Stimulated activated CD4-positive, alpha-beta T cell treated with anti-CD3 and anti-CD28 coated beads, Interleukin-15, amount 100 ng/mL, for 1 hour (primary cell): ENCODE measurements at regions not wholly inside any gene's neighbourhood (a gene's known extent, or its start where the extent isn't known, plus 50 kb on each side); places are given as distances from the start of the nearest gene placed in this dataset.
"Not testable (repeated sequence)": the region's sequence is repeated elsewhere in the genome, so short reads cannot be mapped to it uniquely, and the experiment has no call there.

Experiments
- DNase-seq, 2 donors: peaks; one replicate each; pipeline ENCODE4 v3.0.0-alpha.2; 2020; ENCODE audit warnings: low read depth in 1 of 2, low spot score in 1 of 2

GRCh38 chr2:217017456-217018252, 157.8 kb upstream of the TNP1 start:
- DNase-seq = no peak

DNA sequence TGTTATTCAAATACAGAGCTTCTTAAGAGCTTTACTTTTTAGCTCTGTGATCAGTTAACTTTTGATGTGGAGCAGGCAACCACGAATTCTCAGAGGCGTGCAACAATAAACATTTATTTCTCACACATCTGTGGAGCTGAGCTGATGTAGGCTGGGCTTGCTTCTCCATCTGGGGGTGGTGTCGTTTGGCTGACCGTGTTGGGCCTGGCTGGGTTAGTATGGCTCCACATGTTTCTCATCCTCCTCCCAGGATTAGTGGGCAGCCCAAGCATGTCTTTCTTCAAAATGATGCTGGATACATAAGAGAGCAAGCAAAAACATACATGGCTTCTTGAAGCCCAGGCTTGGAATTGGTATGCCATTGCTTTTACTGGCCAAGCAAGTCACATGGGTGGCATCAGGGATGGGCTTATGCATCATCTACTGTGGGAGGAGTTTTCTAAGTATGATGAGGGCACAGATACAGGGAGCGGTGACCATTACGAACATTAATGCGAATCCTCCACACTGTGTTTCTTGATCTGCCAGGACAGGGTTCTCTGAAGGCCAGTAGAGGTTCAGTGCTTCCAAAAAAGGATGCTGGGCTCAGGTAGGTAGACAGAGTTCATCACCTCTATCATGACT, 157.0 kb upstream of the TNP1 start:
- DNase-seq = no peak

- no peak for DNase-seq
Measured at GRCh38 chr2:217014328-217015105, 154.7 kb upstream of the TNP1 start.

DNA sequence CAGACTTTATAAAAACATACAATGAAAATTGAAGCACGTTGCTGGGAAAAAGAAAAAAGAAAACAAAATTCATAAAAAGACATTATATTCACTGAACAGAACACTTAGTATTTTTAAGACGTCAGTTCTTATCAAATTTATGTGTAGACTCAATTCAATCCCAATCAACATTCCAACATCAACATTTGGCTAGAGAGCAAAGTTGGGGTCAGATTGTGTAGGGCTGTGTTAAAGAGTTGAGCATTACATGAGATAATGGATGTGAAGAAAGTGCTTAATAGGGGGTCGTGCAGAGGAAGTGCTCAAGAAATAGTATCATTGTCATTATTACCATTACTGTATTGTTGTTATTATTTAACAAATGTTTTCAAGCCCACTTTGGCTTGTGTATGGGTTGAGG, 154.1 kb upstream of the TNP1 start:
- no peak for DNase-seq

DNA sequence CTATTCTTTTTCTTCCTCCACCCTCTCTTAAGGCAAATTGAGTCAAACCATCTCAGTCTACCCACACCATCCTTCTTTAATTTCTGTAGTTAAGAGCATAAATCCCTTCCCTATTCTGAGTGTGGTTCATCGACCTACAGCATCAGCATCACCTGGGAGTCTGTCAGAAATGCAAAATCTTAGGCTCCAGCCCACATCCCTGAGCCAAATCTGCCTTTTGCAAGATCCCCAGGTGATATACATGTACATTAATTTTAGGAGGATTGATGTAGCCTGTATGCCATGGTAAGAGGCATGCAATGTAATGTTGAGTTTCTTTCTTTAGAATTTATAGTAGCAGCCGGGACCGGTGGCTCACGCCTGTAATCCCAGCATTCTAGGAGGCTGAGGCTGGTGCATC, 151.7 kb upstream of the TNP1 start:
- DNase-seq = no peak

GRCh38 chr2:217010173-217010572, 150.3 kb upstream of the TNP1 start:
- no peak for DNase-seq

DNA sequence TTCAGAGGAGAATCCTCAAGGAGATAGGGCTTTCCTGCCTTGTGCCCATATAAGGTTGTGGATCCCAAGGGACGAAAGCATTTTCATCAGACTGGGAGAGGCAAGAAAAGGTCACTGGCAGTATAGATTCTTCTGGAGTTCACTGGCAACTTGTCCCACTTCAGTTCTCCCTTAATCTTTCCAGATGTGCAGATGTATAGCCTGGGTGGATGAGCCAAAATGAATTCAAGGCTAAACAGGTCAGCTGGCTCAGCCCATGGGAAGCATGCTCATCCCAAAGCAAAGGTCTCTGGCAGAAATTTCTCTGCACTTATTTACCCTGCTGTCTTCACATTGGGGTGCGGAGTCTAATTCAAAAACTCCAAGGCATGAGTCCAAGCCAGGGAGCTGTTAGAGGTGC, 148.9 kb upstream of the TNP1 start:
- no peak for DNase-seq

DNA sequence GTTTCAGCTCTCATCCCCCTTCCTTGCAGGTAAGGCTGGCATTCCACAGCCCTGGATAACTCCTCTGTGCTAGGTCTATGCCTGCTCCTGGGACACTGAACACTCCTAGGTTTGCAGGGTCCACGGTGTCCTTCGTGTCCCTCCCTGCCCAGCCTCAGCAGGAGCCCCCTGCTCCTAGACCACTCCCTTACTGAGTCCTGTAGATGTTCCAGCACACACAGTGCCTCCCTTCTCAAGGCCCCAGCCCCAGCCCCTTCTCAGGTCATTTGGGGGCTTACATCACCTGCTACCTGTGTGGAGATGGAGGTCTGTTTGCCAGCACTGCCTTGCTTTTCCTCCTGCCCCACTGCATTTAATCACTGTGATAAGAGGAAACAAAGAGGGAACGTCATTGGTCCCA, 146.4 kb upstream of the TNP1 start:
- no peak for DNase-seq

DNA sequence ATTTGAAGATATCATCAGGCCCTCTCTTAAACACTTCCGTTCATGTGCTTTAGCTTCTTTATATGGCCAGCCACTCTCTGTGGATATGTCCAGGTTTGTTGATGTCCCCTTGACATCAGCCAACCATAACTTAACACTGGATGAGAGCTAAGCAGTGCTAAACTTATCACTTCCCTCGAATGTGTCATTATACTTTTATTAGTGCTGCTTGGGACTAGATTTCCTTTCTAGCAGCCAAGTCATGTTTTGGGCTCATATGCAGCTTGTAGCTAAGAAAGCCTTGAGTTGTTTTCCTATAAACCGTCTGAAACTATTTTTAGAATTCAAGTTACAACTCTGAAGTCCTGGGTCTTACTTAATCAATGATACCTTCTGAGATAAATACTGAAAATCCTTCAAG, 144.8 kb upstream of the TNP1 start:
- no peak for DNase-seq

- no peak for DNase-seq
Measured at GRCh38 chr2:217001740-217002139, 141.9 kb upstream of the TNP1 start.

GRCh38 chr2:217000406-217000805, 140.5 kb upstream of the TNP1 start:
- no peak for DNase-seq

DNA sequence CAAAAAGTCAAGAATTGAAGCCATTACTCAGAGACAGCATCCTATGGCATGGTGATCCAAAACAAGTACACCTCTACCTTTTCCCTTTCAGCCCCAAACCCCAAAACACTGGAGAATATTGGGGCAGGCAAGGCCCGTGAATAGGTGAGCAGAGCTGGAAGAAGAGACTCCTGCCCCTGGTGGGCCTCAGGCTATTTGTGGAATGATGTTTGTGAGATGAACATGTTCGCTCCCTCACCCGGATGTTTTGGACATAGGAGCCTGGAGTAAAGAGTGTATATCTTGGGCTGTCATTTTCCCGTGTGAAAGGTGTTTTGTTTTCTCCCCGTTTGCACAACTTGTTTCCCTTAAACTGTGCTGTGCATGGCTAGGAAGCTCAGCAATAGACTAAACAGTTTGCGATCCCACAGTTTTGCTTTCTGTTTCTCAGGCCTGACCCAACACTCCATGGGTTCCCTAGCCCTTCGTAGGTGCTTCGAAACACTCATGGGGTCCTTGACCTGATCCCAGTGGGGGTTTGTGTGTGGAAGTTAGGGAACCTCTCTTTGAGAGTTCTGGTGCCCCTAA, 136.5 kb upstream of the TNP1 start:
- no peak for DNase-seq

GRCh38 chr2:216994353-216994854, 134.5 kb upstream of the TNP1 start:
- DNase-seq = no peak

DNA sequence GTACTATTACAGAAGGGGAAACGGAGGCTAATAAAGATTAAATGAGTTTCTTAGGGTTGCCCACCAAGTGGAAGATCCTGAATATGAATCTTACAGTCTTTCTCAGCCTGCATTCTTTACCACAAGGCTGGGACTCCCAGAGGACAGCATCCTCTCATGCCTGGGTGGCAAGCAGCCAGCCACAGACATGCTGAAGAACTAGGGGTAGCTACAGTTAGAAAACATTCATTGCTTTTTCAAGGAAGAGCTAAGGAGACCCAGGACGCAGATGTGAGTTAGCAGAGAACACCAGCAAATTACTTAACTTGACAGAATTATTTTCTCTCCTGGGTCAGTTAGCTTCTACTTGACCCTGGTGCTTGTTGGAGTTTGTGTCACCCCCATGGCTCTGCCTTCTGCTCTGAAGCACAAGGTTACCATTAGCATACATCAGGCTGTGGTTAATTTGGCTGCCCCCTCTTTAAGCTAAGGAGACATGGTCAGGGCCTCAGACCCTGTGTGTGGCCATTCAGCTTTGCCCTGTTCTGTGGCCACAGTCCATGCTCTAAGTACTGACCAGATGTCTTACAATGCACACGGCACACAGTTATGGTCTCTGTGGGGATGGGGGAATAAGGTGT, 132.3 kb upstream of the TNP1 start:
- no peak for DNase-seq

DNA sequence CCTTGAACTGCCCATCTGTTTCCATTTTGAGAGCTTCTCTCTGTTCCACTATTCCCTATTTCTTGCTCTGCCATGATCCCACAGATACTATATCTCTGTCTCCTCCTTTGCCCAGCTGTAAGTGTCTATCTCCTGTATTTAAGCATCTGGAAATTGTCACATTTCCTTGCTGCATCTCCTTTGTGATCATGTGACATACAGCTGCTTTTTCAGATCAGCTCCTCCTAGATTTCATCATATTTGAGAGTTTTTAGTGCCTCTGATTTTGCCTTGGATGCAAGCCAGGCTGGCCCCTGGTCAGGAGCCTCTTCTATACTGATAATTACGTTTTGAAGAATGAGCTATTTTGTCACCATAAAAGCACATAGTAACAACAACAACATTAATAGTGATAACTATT, 131.7 kb upstream of the TNP1 start:
- no peak for DNase-seq

GRCh38 chr2:216989340-216990129, 129.7 kb upstream of the TNP1 start:
- no peak for DNase-seq

DNA sequence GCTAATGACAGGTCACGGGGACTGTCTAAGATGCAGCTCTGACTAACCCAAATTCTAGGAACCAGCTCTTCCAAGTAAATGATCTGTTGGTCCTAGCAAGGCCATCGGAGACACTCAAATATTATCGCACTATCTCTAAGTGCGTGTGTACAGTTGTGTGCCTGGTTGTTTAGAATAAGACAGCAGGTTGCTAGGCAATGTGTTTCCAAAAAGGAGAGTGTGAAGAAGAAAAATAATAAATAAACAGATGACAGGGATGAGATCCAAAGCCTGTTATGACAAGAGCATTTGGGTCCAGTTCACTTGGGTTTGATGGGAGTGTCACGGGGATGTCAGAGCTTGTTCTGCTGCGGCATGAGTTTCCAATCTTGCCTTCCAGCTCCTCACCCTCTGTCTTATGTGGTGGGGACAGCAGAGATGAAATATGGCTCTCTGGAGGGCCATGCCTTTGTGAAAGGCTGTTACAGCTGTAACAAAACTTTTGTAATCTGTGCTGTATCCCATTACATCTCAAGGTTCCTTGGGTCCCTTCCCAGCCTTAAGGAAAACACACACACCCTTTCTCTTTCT, 127.5 kb upstream of the TNP1 start:
- no peak for DNase-seq

DNA sequence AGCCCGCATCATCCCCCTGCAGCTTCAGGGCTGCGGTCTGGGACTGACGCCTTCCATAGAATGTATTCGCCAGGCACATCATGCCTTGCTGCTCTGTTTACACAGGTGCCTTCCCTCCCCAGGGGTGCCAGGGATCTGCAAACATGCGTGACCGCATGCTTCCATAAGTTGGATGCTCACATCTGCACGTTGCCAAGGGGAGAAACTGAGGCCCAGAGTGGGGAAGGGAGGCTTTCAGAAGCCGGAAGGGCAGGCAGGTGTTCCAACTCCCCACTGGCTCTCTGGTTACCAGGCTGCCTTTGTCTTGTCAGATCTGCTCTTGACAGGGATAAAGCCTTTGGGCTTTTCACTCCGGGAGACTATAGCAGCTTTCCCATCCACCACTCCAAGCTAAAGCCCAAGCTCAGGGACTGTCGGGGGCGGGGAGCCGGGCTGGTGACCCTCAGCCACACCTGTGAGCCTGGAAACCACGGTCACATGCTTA, 125.8 kb upstream of the TNP1 start:
- no peak for DNase-seq

GRCh38 chr2:216984937-216985336, 125.1 kb upstream of the TNP1 start:
- no peak for DNase-seq

DNA sequence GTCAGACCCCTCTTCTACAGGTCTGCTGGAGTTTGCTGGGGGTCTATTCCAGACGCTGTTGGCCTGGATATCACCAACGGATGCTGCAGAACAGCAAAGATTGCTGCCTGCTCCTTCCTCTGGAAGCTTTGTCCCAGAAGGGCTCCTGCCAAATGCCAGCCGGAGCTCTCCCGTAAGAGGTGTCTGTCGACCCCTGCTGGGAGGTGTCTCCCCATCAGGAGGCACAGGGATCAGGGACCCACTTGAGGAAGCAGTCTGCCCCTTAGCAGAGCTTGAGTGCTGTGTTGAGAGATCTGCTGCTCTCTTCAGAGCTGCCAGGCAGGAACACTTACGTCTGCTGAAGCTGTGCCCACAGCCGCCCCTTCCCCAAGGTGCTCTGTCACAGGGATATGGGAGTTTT, 122.1 kb upstream of the TNP1 start:
- DNase-seq = not testable (repeated sequence)
